HCT116 (cell line): ENCODE measurements at regions not wholly inside any gene's neighbourhood (a gene's known extent, or its start where the extent isn't known, plus 50 kb on each side); places are given as distances from the start of the nearest gene placed in this dataset.

Experiments used
- ATAC-seq: fragments of 200-7000 bp; cut with Tn5 transposase; 2 replicates; pipeline ENCODE4 v1.9.1; 2020; ENCODE audit warnings: mild to moderate bottlenecking, moderate library complexity
- BruUV-seq: library from RNA; stranded (reverse); fragments of 400-500 nt; replicated peaks from 2 replicates; lab custom pipeline; 2021; lab: Mats Ljungman, UMichigan
- CTCF ChIA-PET: fragments of 300-600 bp; sonication (Branson Sonifier 250); formaldehyde crosslinking; loops from one replicate; lab custom pipeline; 2021; ENCODE audit warnings: antibody characterized with exemption; lab: Charles Lee
- POLR2A ChIA-PET: fragments of 300-600, 350-600 bp; sonication (Branson Sonifier 250); formaldehyde crosslinking; loops from one replicate; lab custom pipeline; 2021; ENCODE audit warnings: antibody characterized with exemption; lab: Charles Lee
- RAD21 ChIA-PET, 2 experiments: fragments of 300-600 bp; sonication (Branson Sonifier 250); formaldehyde crosslinking; loops; one replicate each; lab custom pipeline; 2023; ENCODE audit warnings: low total read pairs in 2 of 2; ENCODE audit not compliant: uncharacterized antibody in 2 of 2, unreplicated experiment in 2 of 2, low non-redundant PET in 1 of 2; lab: Charles Lee
- DNase-seq: peaks from one replicate; pipeline ENCODE4 v3.0.0-alpha.2; 2010; ENCODE audit warnings: low read depth, low spot score
- H2AFZ ChIP-seq: fragments of 200-600 bp; shearing (Covaris generic), sonication (generic); 2 replicates; pipeline ENCODE4 v1.6.1; 2017; ENCODE audit warnings: low read depth, mixed run types, mixed read lengths, antibody characterized with exemption, low read length; ENCODE audit not compliant: poor library complexity, severe bottlenecking
- H3K27ac ChIP-seq: 2 replicates; pipeline ENCODE4 v1.5.1; 2012; ENCODE audit warnings: low read depth, low read length
- H3K27me3 ChIP-seq: fragments of 200-600 bp; sonication (generic); 2 replicates; pipeline ENCODE4 v1.6.1; 2016; ENCODE audit warnings: mixed run types, low read length, mixed read lengths; ENCODE audit not compliant: insufficient read depth
- H3K36me3 ChIP-seq, 2 experiments: fragments of 200-500 bp in 1 of 2; fragments of 200-600 bp in 1 of 2; sonication (Bioruptor generic) in 1 of 2; sonication (generic) in 1 of 2; 2 replicates each; pipeline versions ENCODE4 v1.5.1 to v1.6.1; 2014 to 2016; ENCODE audit warnings: low read length in 2 of 2, inconsistent platforms in 1 of 2, mixed read lengths in 1 of 2, mixed run types in 1 of 2; ENCODE audit not compliant: insufficient read depth in 2 of 2, control insufficient read depth in 1 of 2
- H3K4me1 ChIP-seq, 2 experiments: fragments of 200-600 bp in 1 of 2; sonication (generic) in 1 of 2; 2 replicates each; pipeline versions ENCODE4 v1.5.1 to v1.6.1; 2012 to 2017; ENCODE audit warnings: low read length in 2 of 2, inconsistent platforms in 1 of 2, mild to moderate bottlenecking in 1 of 2, mixed read lengths in 1 of 2, mixed run types in 1 of 2, moderate library complexity in 1 of 2; ENCODE audit not compliant: insufficient read depth in 2 of 2, control insufficient read depth in 1 of 2
- H3K4me2 ChIP-seq: fragments of 200-600 bp; sonication (generic); 2 replicates; pipeline ENCODE4 v1.6.1; 2017; ENCODE audit warnings: mixed run types, low read length, mixed read lengths
- H3K4me3 ChIP-seq, 2 experiments: fragments of 200-600 bp in 1 of 2; sonication (generic) in 1 of 2; replicated peaks in 1 of 2; 2 replicates each; pipeline ENCODE4 v1.5.1; 2011 to 2016; ENCODE audit warnings: low read length in 2 of 2, control low read depth in 1 of 2, low read depth in 1 of 2, mild to moderate bottlenecking in 1 of 2, mixed read lengths in 1 of 2, mixed run types in 1 of 2
- H3K79me2 ChIP-seq: fragments of 200-600 bp; sonication (generic); 2 replicates; pipeline ENCODE4 v1.6.1; 2017; ENCODE audit warnings: mild to moderate bottlenecking, mixed run types, low read length, moderate library complexity, mixed read lengths; ENCODE audit not compliant: insufficient read depth
- H3K9ac ChIP-seq: fragments of 200-600 bp; sonication (generic); 2 replicates; pipeline ENCODE4 v1.6.1; 2016; ENCODE audit warnings: low read length, mixed read lengths
- H3K9me2 ChIP-seq: fragments of 200-600 bp; sonication (generic), shearing (Covaris generic); 2 replicates; pipeline ENCODE4 v1.6.1; 2017; ENCODE audit warnings: mixed run types, mild to moderate bottlenecking, moderate library complexity; ENCODE audit not compliant: insufficient read depth
- H3K9me3 ChIP-seq, 2 experiments: fragments of 200-500 bp in 1 of 2; fragments of 200-600 bp in 1 of 2; sonication (Bioruptor generic) in 1 of 2; sonication (generic) in 1 of 2; 2 replicates each; pipeline ENCODE4 v1.6.1; 2014 to 2017; ENCODE audit warnings: low read length in 2 of 2, mixed read lengths in 2 of 2, inconsistent platforms in 1 of 2, low read depth in 1 of 2, mild to moderate bottlenecking in 1 of 2, mixed run types in 1 of 2, moderate library complexity in 1 of 2; ENCODE audit not compliant: control insufficient read depth in 1 of 2, insufficient read depth in 1 of 2
- H4K20me1 ChIP-seq: fragments of 200-600 bp; sonication (generic), shearing (Covaris generic); 2 replicates; pipeline ENCODE4 v1.6.1; 2017; ENCODE audit warnings: mixed run types, mild to moderate bottlenecking, moderate library complexity; ENCODE audit not compliant: insufficient read depth
- CBX3 ChIP-seq: IDR thresholded peaks from 2 replicates; pipeline ENCODE4 v1.6.1; 2012; ENCODE audit warnings: low read depth
- ELF1 ChIP-seq: IDR thresholded peaks from 2 replicates; pipeline ENCODE4 v1.6.1; 2012; ENCODE audit warnings: low read depth, borderline replicate concordance
- EZH2 ChIP-seq: fragments of 200-600 bp; sonication (generic); IDR thresholded peaks from 2 replicates; pipeline ENCODE4 v1.6.1; 2017; ENCODE audit warnings: antibody characterized with exemption, mixed run types
- EZH2phosphoT487 ChIP-seq: fragments of 200-600 bp; IDR thresholded peaks from 2 replicates; pipeline ENCODE4 v1.6.1; 2018; ENCODE audit warnings: antibody characterized with exemption, borderline replicate concordance
- POLR2A ChIP-seq: IDR thresholded peaks from 2 replicates; pipeline ENCODE4 v1.7.0; 2011; ENCODE audit warnings: borderline replicate concordance; ENCODE audit not compliant: insufficient read depth, insufficient read length; ENCODE audit errors: extremely low read depth
- RAD21 ChIP-seq: IDR thresholded peaks from 2 replicates; pipeline ENCODE4 v1.6.1; 2012; ENCODE audit warnings: low read depth, mild to moderate bottlenecking
- SIN3A ChIP-seq: IDR thresholded peaks from 2 replicates; pipeline ENCODE4 v1.6.1; 2012; ENCODE audit warnings: low read depth
- SRF ChIP-seq: IDR thresholded peaks from 2 replicates; pipeline ENCODE4 v1.6.1; 2012; ENCODE audit warnings: low read depth
- TCF7L2 ChIP-seq: IDR thresholded peaks from 2 replicates; pipeline ENCODE4 v1.7.0; 2011; ENCODE audit warnings: borderline replicate concordance, inconsistent platforms; ENCODE audit not compliant: insufficient read depth, insufficient read length; ENCODE audit errors: extremely low read depth
- ZFX ChIP-seq: fragments of 450-650 bp; IDR thresholded peaks from 2 replicates; pipeline ENCODE4 v1.6.1; 2017
- ZNF274 ChIP-seq: fragments of 200-500 bp; sonication (Bioruptor generic); IDR thresholded peaks from 2 replicates; pipeline ENCODE4 v1.6.1; 2014; ENCODE audit warnings: mild to moderate bottlenecking, low read depth, low read length, inconsistent platforms
- intact Hi-C: fragments of 100-400 bp; cut with micrococcal nuclease; formaldehyde crosslinking; loops from 2 replicates; pipeline ENCODE4 v1.10.0; 2022
- TF ChIP-seq, protein P1 (sequence below), 3 experiments: fragments of 200-600 bp in 1 of 3; sonication (generic) in 1 of 3; IDR thresholded peaks in 2 of 3; conservative IDR thresholded peaks in 1 of 3; 2 replicates each; pipeline ENCODE4 v1.5.1; 2012 to 2017; ENCODE audit warnings: low read depth in 2 of 3, low read length in 2 of 3, antibody characterized with exemption in 1 of 3, borderline replicate concordance in 1 of 3, control low read depth in 1 of 3, mild to moderate bottlenecking in 1 of 3, mixed read lengths in 1 of 3, mixed run types in 1 of 3, moderate library complexity in 1 of 3; ENCODE audit not compliant: insufficient read depth in 1 of 3
- TF ChIP-seq, protein P2 (sequence below): IDR thresholded peaks from 2 replicates; pipeline ENCODE4 v1.6.1; 2012; ENCODE audit warnings: low read depth
- TF ChIP-seq, protein P3 (sequence below): IDR thresholded peaks from 2 replicates; pipeline ENCODE4 v1.6.1; 2012

DNA sequence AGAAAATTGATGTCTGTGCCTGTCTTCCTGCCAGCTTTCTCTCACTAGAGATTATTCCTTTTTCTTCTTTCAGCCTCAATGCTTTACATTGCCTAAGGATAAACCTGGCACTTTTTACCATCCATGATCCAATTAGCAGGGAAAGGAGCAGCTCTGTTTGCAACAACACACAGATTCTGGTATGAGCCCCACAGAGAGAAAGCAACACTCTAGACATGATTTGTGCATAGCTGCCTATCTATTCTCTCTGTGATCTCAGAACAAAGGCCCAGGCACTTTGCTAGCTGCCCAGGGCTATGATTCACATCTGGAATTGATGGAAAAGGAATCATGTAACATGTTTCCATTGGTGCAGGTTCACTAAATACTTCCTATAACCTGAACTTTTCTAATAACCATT, 685.0 kb downstream of the ETS1 start:
- ChIA-PET CTCF (no interaction called here), POLR2A (no interaction called here)
- no peak for DNase-seq

More for the DNA sequence above, 685.0 kb downstream of the ETS1 start:
- Histone ChIP-seq H3K4me3 (no peak overlapping the region), H2AFZ (no peak overlapping the region), H3K36me3 (no peaks in the 10 kb centered on the region), H3K9me2 (no peaks in the 10 kb centered on the region), H4K20me1 (no peaks in the 10 kb centered on the region), H3K27ac (no peak overlapping the region), H3K9ac (no peak overlapping the region), H3K9me3 (peaks cover 0 to 8% of the 10 kb centered on the region in 2 experiments; a peak in 2 of 4 replicates), H3K4me2 (no peak overlapping the region), H3K79me2 (no peaks in the 10 kb centered on the region), H3K4me1 (no peaks in the 10 kb centered on the region), H3K27me3 (no peaks in the 10 kb centered on the region)
- RAD21 ChIA-PET: no interaction called here
- no TSS peak for BruUV-seq
- intact Hi-C loops: no loop called here
- no peak for ATAC-seq
- TF ChIP-seq EZH2 (no peak), ELF1 (no peak), SRF (no peak), ZFX (no peak), POLR2A (no peak), EZH2phosphoT487 (no peak), CBX3 (no peak), TCF7L2 (no peak), SIN3A (no peak), ZNF274 (no peak), RAD21 (no peak)
- TF ChIP-seq, protein P1, sequence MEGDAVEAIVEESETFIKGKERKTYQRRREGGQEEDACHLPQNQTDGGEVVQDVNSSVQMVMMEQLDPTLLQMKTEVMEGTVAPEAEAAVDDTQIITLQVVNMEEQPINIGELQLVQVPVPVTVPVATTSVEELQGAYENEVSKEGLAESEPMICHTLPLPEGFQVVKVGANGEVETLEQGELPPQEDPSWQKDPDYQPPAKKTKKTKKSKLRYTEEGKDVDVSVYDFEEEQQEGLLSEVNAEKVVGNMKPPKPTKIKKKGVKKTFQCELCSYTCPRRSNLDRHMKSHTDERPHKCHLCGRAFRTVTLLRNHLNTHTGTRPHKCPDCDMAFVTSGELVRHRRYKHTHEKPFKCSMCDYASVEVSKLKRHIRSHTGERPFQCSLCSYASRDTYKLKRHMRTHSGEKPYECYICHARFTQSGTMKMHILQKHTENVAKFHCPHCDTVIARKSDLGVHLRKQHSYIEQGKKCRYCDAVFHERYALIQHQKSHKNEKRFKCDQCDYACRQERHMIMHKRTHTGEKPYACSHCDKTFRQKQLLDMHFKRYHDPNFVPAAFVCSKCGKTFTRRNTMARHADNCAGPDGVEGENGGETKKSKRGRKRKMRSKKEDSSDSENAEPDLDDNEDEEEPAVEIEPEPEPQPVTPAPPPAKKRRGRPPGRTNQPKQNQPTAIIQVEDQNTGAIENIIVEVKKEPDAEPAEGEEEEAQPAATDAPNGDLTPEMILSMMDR (IDR thresholded peaks at IDR 0.05 in 2 of 3, conservative IDR thresholded peaks at IDR 0.05 in 1 of 3; ENCODE audit: borderline replicate concordance in 1 of 3, insufficient read depth in 1 of 3, low read depth in 2 of 3, low read length in 2 of 3): no peak
- TF ChIP-seq, protein P2, sequence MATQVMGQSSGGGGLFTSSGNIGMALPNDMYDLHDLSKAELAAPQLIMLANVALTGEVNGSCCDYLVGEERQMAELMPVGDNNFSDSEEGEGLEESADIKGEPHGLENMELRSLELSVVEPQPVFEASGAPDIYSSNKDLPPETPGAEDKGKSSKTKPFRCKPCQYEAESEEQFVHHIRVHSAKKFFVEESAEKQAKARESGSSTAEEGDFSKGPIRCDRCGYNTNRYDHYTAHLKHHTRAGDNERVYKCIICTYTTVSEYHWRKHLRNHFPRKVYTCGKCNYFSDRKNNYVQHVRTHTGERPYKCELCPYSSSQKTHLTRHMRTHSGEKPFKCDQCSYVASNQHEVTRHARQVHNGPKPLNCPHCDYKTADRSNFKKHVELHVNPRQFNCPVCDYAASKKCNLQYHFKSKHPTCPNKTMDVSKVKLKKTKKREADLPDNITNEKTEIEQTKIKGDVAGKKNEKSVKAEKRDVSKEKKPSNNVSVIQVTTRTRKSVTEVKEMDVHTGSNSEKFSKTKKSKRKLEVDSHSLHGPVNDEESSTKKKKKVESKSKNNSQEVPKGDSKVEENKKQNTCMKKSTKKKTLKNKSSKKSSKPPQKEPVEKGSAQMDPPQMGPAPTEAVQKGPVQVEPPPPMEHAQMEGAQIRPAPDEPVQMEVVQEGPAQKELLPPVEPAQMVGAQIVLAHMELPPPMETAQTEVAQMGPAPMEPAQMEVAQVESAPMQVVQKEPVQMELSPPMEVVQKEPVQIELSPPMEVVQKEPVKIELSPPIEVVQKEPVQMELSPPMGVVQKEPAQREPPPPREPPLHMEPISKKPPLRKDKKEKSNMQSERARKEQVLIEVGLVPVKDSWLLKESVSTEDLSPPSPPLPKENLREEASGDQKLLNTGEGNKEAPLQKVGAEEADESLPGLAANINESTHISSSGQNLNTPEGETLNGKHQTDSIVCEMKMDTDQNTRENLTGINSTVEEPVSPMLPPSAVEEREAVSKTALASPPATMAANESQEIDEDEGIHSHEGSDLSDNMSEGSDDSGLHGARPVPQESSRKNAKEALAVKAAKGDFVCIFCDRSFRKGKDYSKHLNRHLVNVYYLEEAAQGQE: no peak
- TF ChIP-seq, protein P3, sequence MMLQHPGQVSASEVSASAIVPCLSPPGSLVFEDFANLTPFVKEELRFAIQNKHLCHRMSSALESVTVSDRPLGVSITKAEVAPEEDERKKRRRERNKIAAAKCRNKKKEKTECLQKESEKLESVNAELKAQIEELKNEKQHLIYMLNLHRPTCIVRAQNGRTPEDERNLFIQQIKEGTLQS: no peak
